Trophoblast cell (in vitro differentiated cells and primary cell): ENCODE measurements at regions not wholly inside any gene's neighbourhood (a gene's known extent, or its start where the extent isn't known, plus 50 kb on each side); places are given as distances from the start of the nearest gene placed in this dataset.

Experiments used
- DNase-seq, 2 donors: peaks; one replicate each; pipeline ENCODE4 v3.0.0-alpha.2; 2016
- H2AFZ ChIP-seq: 2 replicates; pipeline ENCODE4 v1.6.1; 2013; ENCODE audit warnings: low read length, moderate library complexity, mild to moderate bottlenecking; ENCODE audit not compliant: insufficient read depth, poor library complexity
- H2AK5ac ChIP-seq: 2 replicates; pipeline ENCODE4 v1.6.1; 2013; ENCODE audit warnings: mild to moderate bottlenecking, low read length
- H2BK120ac ChIP-seq: 2 replicates; pipeline ENCODE4 v1.6.1; 2013; ENCODE audit warnings: low read length, mild to moderate bottlenecking, moderate library complexity; ENCODE audit not compliant: insufficient read depth, poor library complexity
- H2BK12ac ChIP-seq: 2 replicates; pipeline ENCODE4 v1.6.1; 2013; ENCODE audit warnings: mild to moderate bottlenecking, low read length, moderate library complexity
- H2BK5ac ChIP-seq: 2 replicates; pipeline ENCODE4 v1.6.1; 2013; ENCODE audit warnings: low read length, low read depth, moderate library complexity, mild to moderate bottlenecking; ENCODE audit not compliant: poor library complexity
- H3K14ac ChIP-seq: 2 replicates; pipeline ENCODE4 v1.6.1; 2013; ENCODE audit warnings: mild to moderate bottlenecking, low read length
- H3K18ac ChIP-seq: 2 replicates; pipeline ENCODE4 v1.6.1; 2013; ENCODE audit warnings: mild to moderate bottlenecking, low read length
- H3K23ac ChIP-seq: 2 replicates; pipeline ENCODE4 v1.6.1; 2013; ENCODE audit warnings: low read length
- H3K27ac ChIP-seq: 2 replicates; pipeline ENCODE4 v1.5.1; 2013; ENCODE audit warnings: low read depth, mild to moderate bottlenecking, inconsistent platforms, low read length, moderate library complexity
- H3K27me3 ChIP-seq: 2 replicates; pipeline ENCODE4 v1.6.1; 2013; ENCODE audit warnings: inconsistent platforms, mild to moderate bottlenecking, low read length, moderate library complexity; ENCODE audit not compliant: insufficient read depth
- H3K36me3 ChIP-seq, 2 experiments: 1 replicate in 1 of 2; 2 replicates in 1 of 2; pipeline ENCODE4 v1.6.1; 2013; ENCODE audit warnings: low read length in 2 of 2, mild to moderate bottlenecking in 2 of 2, moderate library complexity in 1 of 2; ENCODE audit not compliant: insufficient read depth in 2 of 2, control insufficient read depth in 1 of 2
- H3K4ac ChIP-seq: 2 replicates; pipeline ENCODE4 v1.6.1; 2013; ENCODE audit warnings: low read depth, mild to moderate bottlenecking, low read length, moderate library complexity
- H3K4me1 ChIP-seq, 2 experiments: 1 replicate in 1 of 2; 2 replicates in 1 of 2; pipeline ENCODE4 v1.6.1; 2013; ENCODE audit warnings: low read length in 2 of 2, mild to moderate bottlenecking in 2 of 2, moderate library complexity in 1 of 2; ENCODE audit not compliant: insufficient read depth in 2 of 2, control insufficient read depth in 1 of 2
- H3K4me2 ChIP-seq: 2 replicates; pipeline ENCODE4 v1.6.1; 2013; ENCODE audit warnings: inconsistent platforms, mild to moderate bottlenecking, low read length, moderate library complexity
- H3K4me3 ChIP-seq: 2 replicates; pipeline ENCODE4 v1.5.1; 2013; ENCODE audit warnings: mild to moderate bottlenecking, low read depth, low read length, inconsistent platforms
- H3K79me1 ChIP-seq: one replicate; pipeline ENCODE4 v1.6.1; 2013; ENCODE audit warnings: low read length
- H3K79me2 ChIP-seq: 2 replicates; pipeline ENCODE4 v1.6.1; 2013; ENCODE audit warnings: low read length, mild to moderate bottlenecking; ENCODE audit not compliant: control insufficient read depth, insufficient read depth, poor library complexity
- H3K9ac ChIP-seq: 2 replicates; pipeline ENCODE4 v1.6.1; 2013; ENCODE audit warnings: mild to moderate bottlenecking, low read length
- H3K9me3 ChIP-seq: 2 replicates; pipeline ENCODE4 v1.6.1; 2013; ENCODE audit warnings: low read depth, mild to moderate bottlenecking, control low read depth, inconsistent platforms, low read length; ENCODE audit not compliant: insufficient read depth
- H4K12ac ChIP-seq: 2 replicates; pipeline ENCODE4 v1.6.1; 2013; ENCODE audit warnings: low read depth, mild to moderate bottlenecking, low read length, moderate library complexity
- H4K8ac ChIP-seq: 2 replicates; pipeline ENCODE4 v1.6.1; 2013; ENCODE audit warnings: low read depth, mild to moderate bottlenecking, low read length, moderate library complexity
- H4K91ac ChIP-seq: one replicate; pipeline ENCODE4 v1.6.1; 2013; ENCODE audit warnings: low read depth, mild to moderate bottlenecking, low read length, moderate library complexity
- WGBS: extraction: QIAGEN DNeasy Blood & Tissue Kit; methylation state at CpG from one replicate; pipeline ENCODE4 v1.1.7; 2013; ENCODE audit warnings: missing lambda C conversion rate; ENCODE audit not compliant: insufficient read length, insufficient coverage; ENCODE audit errors: extremely low coverage; 5-methylcytosine and 5-hydroxymethylcytosine counted together

DNA sequence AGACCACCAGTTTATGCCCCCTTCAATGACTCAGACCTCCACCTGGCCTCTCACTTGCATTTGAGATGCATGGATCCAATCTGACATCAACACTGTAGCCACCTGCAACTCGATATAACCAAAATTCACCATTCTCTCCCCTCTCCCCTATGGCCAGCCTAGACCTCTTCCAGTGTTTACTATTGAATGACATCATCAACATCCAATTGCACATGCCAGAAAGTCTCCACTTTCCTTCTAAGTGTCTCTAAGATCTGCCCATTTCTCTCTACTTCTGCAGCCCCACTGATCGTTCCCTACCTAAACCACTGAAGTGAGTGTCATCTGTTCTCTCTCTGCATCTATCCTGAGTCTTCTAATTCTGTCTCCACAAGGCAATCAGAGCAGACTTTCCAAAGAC lies 151.3 kb upstream of the APCDD1 start:
- no CpG with 5 or more reads among the region's 2 CpGs for WGBS
- Histone ChIP-seq H3K79me1 (no peaks in the 10 kb centered on the region), H4K12ac (no peak overlapping the region)

DNA sequence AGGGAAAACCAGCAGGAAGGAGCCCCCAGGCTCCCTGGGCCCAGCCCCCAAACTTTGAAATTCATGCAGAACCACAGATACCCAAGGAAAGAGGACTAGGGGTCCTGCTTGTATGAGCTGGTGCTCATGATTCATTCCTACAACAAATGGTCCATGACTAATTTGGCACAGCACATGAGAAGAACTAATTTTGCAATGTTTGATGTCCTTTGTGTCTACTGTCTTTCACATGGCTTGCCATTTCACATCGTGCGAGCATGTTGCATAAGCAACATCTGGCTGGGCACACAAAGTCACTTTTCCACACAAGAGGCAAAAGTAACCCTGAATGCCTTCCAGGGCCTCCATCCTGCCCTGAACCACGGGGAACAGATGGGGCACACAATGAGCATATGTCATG lies 149.6 kb upstream of the APCDD1 start:
- Histone ChIP-seq H3K27me3 (no peaks in the 10 kb centered on the region), H3K4me2 (no peak overlapping the region), H4K8ac (no peak overlapping the region), H3K4me3 (no peak overlapping the region), H3K27ac (no peak overlapping the region), H2AK5ac (no peak overlapping the region), H3K4me1 (no peaks in the 10 kb centered on the region), H4K12ac (no peak overlapping the region), H3K4ac (no peak overlapping the region), H2BK120ac (no peak overlapping the region), H3K23ac (no peak overlapping the region), H3K14ac (no peak overlapping the region), H3K36me3 (no peaks in the 10 kb centered on the region), H2BK12ac (no peak overlapping the region), H3K18ac (no peak overlapping the region), H2BK5ac (no peak overlapping the region), H4K91ac (no peak overlapping the region), H3K79me1 (no peaks in the 10 kb centered on the region), H3K79me2 (no peaks in the 10 kb centered on the region), H3K9me3 (no peaks in the 10 kb centered on the region), H2AFZ (no peak overlapping the region), H3K9ac (no peak overlapping the region)
- WGBS, result no CpG with 5 or more reads among the region's 3 CpGs
- DNase-seq, result no peak

More for the DNA sequence above, 151.3 kb upstream of the APCDD1 start:
- Histone ChIP-seq H3K79me2 (no peaks in the 10 kb centered on the region), H4K91ac (no peak overlapping the region), H3K36me3 (no peaks in the 10 kb centered on the region), H3K14ac (no peak overlapping the region), H4K8ac (no peak overlapping the region), H2BK120ac (no peak overlapping the region), H2AFZ (no peak overlapping the region), H3K4me2 (no peak overlapping the region), H3K9me3 (peaks cover 2% of the 10 kb centered on the region), H3K4me1 (no peaks in the 10 kb centered on the region), H3K4me3 (no peak overlapping the region), H3K9ac (no peak overlapping the region), H3K23ac (no peak overlapping the region), H3K27ac (no peak overlapping the region), H3K18ac (no peak overlapping the region), H2AK5ac (no peak overlapping the region), H2BK5ac (no peak overlapping the region), H3K4ac (no peak overlapping the region), H2BK12ac (no peak overlapping the region), H3K27me3 (no peaks in the 10 kb centered on the region)
- no peak for DNase-seq

DNA sequence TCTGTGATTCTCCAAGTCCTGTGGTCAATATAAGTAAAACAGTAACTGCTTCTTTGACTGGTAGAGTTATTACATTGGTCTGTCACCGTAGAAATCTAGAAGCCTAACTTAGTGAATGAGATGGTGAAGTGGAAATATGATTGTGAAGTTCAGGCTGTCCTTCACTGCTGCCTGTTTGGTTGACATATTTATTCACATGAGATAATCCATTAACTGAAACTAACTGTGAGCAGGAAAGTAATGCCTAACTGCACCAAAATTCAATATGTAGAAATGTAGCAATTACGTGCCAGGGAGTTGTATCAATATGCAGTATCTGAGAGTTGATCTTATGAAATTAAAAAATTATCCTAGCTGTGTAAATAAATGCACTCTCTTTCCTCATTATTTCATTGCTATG lies 147.7 kb upstream of the APCDD1 start:
- no peak overlapping the region for H3K4me2 ChIP-seq
- no peaks in the 10 kb centered on the region for H3K79me1 ChIP-seq
- no peak overlapping the region for H4K91ac ChIP-seq
- no peak overlapping the region for H2BK120ac ChIP-seq
- H3K4me3 ChIP-seq, result no peak overlapping the region
- no peak overlapping the region for H3K9ac ChIP-seq
- no peak for DNase-seq
- no peak overlapping the region for H3K18ac ChIP-seq
- no peak overlapping the region for H4K8ac ChIP-seq
- no peaks in the 10 kb centered on the region for H3K27me3 ChIP-seq
- no peak overlapping the region for H2AFZ ChIP-seq
- WGBS, result no CpG with 5 or more reads among the region's 2 CpGs
- no peak overlapping the region for H2BK12ac ChIP-seq
- no peak overlapping the region for H3K23ac ChIP-seq
- no peak overlapping the region for H3K27ac ChIP-seq
- H3K4ac ChIP-seq, result no peak overlapping the region
- H3K14ac ChIP-seq, result no peak overlapping the region
- H3K36me3 ChIP-seq, result no peaks in the 10 kb centered on the region
- no peaks in the 10 kb centered on the region for H3K4me1 ChIP-seq
- H3K79me2 ChIP-seq, result no peaks in the 10 kb centered on the region
- H4K12ac ChIP-seq, result no peak overlapping the region
- no peak overlapping the region for H2AK5ac ChIP-seq
- H2BK5ac ChIP-seq, result no peak overlapping the region
- no peaks in the 10 kb centered on the region for H3K9me3 ChIP-seq

DNA sequence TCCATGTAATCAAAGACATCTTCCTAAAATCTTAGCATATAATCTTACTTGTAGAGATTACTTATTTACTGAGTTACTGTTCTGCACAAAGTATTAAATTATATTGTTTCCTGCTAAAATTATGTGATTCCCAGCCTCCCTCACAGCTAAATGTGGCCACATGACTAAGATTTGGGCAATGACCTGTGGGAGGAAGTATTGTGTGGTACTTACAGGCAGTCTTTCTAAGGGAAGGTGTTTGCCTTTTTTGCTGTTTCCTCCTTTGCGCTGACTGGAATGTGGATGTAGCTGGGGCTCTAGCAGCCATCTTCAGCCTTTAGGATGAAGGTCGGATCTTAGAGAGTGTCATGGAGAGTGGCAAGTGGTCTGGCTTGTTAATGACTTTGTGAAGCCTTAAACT lies 146.3 kb upstream of the APCDD1 start:
- no peak for DNase-seq
- Histone ChIP-seq H4K8ac (no peak overlapping the region), H3K79me1 (no peaks in the 10 kb centered on the region), H3K36me3 (no peaks in the 10 kb centered on the region), H3K4ac (no peak overlapping the region), H3K79me2 (no peaks in the 10 kb centered on the region), H2BK5ac (no peak overlapping the region), H2AK5ac (no peak overlapping the region), H3K23ac (no peak overlapping the region), H3K4me3 (no peak overlapping the region), H4K12ac (no peak overlapping the region), H2BK120ac (no peak overlapping the region), H3K9ac (no peak overlapping the region), H2AFZ (no peak overlapping the region), H3K4me2 (no peak overlapping the region), H3K18ac (no peak overlapping the region), H4K91ac (no peak overlapping the region), H3K14ac (no peak overlapping the region), H3K4me1 (no peaks in the 10 kb centered on the region), H3K27ac (no peak overlapping the region), H3K27me3 (no peaks in the 10 kb centered on the region), H2BK12ac (no peak overlapping the region), H3K9me3 (no peaks in the 10 kb centered on the region)
- WGBS, result no CpG with 5 or more reads among the region's 2 CpGs
